Upper lobe of left lung (tissue), 4 donors: ENCODE measurements at regions not wholly inside any gene's neighbourhood (a gene's known extent, or its start where the extent isn't known, plus 50 kb on each side); places are given as distances from the start of the nearest gene placed in this dataset.

Experiments used
- CTCF ChIP-seq, 6 experiments: fragments of 450-650 bp in 4 of 6; fragments of 200-600 bp in 2 of 6; sonication (generic) in 2 of 6; IDR thresholded peaks; one replicate each; pipeline ENCODE4 v1.5.1; 2016 to 2019; ENCODE audit warnings: antibody characterized with exemption in 6 of 6
- EP300 ChIP-seq, 4 donors: sonication (generic); formaldehyde crosslinking; IDR thresholded peaks; one replicate each; pipeline ENCODE4 v1.5.1; 2017; ENCODE audit warnings: antibody characterized with exemption in 4 of 4, control low read depth in 2 of 4
- POLR2A ChIP-seq, 4 donors: fragments of 450-650 bp; IDR thresholded peaks; one replicate each; pipeline ENCODE4 v1.5.1; 2016 to 2017; ENCODE audit warnings: antibody characterized with exemption in 4 of 4, mild to moderate bottlenecking in 2 of 4
- POLR2AphosphoS5 ChIP-seq, 2 donors: sonication (generic); formaldehyde crosslinking; IDR thresholded peaks; one replicate each; pipeline ENCODE4 v1.5.1; 2017; ENCODE audit warnings: antibody characterized with exemption in 2 of 2

GRCh38 chrX:3479026-3479425 is 132.6 kb upstream of the MXRA5 start:
- TF ChIP-seq POLR2AphosphoS5 (IDR thresholded peaks at IDR 0.05) (no peak), POLR2A (IDR thresholded peaks at IDR 0.05) (no peak), CTCF (IDR thresholded peaks at IDR 0.05) (no peak), EP300 (IDR thresholded peaks at IDR 0.05) (no peak)
